Endothelial cell of umbilical vein (primary cell): ENCODE measurements at regions not wholly inside any gene's neighbourhood (a gene's known extent, or its start where the extent isn't known, plus 50 kb on each side); places are given as distances from the start of the nearest gene placed in this dataset.

ENCODE experiments used
- BruUV-seq: library from RNA; stranded (reverse); fragments of 400-500 nt; replicated peaks from 2 replicates; lab custom pipeline; 2021; lab: Mats Ljungman, UMichigan
- CTCF ChIA-PET: fragments of 300-600, 350-600 bp; sonication (Branson Sonifier 250); formaldehyde crosslinking; loops from one replicate; lab custom pipeline; 2021; ENCODE audit warnings: antibody characterized with exemption, inconsistent platforms; lab: Charles Lee
- POLR2A ChIA-PET: fragments of 300-600, 350-600 bp; sonication (Branson Sonifier 250); formaldehyde crosslinking; loops from one replicate; lab custom pipeline; 2021; ENCODE audit warnings: antibody characterized with exemption, inconsistent platforms; lab: Charles Lee
- DNase-seq: peaks from one replicate; pipeline ENCODE4 v3.0.0-alpha.2; 2011; ENCODE audit warnings: low read depth, low spot score
- FAIRE-seq: peaks from 2 replicates; lab custom pipeline; 2011; peaks lifted over from hg19 to GRCh38; lab: Jason Lieb, UNC
- H2AFZ ChIP-seq: 2 replicates; pipeline ENCODE4 v1.6.0; 2012; ENCODE audit warnings: low read depth, low read length, control low read depth, inconsistent platforms
- H3K27ac ChIP-seq: 2 replicates; pipeline ENCODE4 v1.5.1; 2011; ENCODE audit warnings: low read depth, mild to moderate bottlenecking, control low read depth, low read length, moderate library complexity; ENCODE audit not compliant: insufficient read depth
- H3K27me3 ChIP-seq, 2 experiments: 2 replicates each; pipeline versions ENCODE4 v1.6.0 to v1.6.1; 2011; ENCODE audit warnings: low read length in 2 of 2, mixed read lengths in 1 of 2; ENCODE audit not compliant: control insufficient read depth in 2 of 2, insufficient read depth in 2 of 2
- H3K36me3 ChIP-seq, 2 experiments: 2 replicates in 1 of 2; 3 replicates in 1 of 2; pipeline ENCODE4 v1.5.1; 2011; ENCODE audit warnings: low read length in 2 of 2, mild to moderate bottlenecking in 1 of 2, moderate library complexity in 1 of 2; ENCODE audit not compliant: control insufficient read depth in 2 of 2, insufficient read depth in 2 of 2; ENCODE audit errors: extremely low read depth in 1 of 2
- H3K4me1 ChIP-seq: 3 replicates; pipeline ENCODE4 v1.5.1; 2011; ENCODE audit warnings: mild to moderate bottlenecking, low read length; ENCODE audit not compliant: control insufficient read depth, insufficient read depth; ENCODE audit errors: extremely low read depth
- H3K4me2 ChIP-seq: 2 replicates; pipeline ENCODE4 v1.6.1; 2011; ENCODE audit warnings: low read length, control low read depth, mixed read lengths; ENCODE audit not compliant: insufficient read depth
- H3K4me3 ChIP-seq, 3 experiments: fragments of 200-600 bp in 1 of 3; sonication (generic), shearing (Covaris generic) in 1 of 3; replicated peaks in 1 of 3; 2 replicates each; pipeline ENCODE4 v1.5.1; 2011 to 2016; ENCODE audit warnings: control low read depth in 3 of 3, low read length in 3 of 3, mild to moderate bottlenecking in 2 of 3, inconsistent platforms in 1 of 3, low read depth in 1 of 3, moderate library complexity in 1 of 3; ENCODE audit not compliant: insufficient read depth in 1 of 3
- H3K79me2 ChIP-seq: 2 replicates; pipeline ENCODE4 v1.6.0; 2012; ENCODE audit warnings: low read length, inconsistent platforms; ENCODE audit not compliant: control insufficient read depth, insufficient read depth
- H3K9ac ChIP-seq: replicated peaks from 2 replicates; pipeline ENCODE3; 2011; ENCODE audit warnings: low read length, control low read depth; ENCODE audit not compliant: insufficient read depth; ENCODE audit errors: extremely low read depth
- H3K9me1 ChIP-seq: replicated peaks from 3 replicates; pipeline ENCODE4 v1.6.0; 2011; ENCODE audit warnings: mild to moderate bottlenecking, low read length; ENCODE audit not compliant: control insufficient read depth, insufficient read depth; ENCODE audit errors: extremely low read depth
- H3K9me3 ChIP-seq: replicated peaks from 2 replicates; pipeline ENCODE4 v1.5.1; 2012; ENCODE audit warnings: low read length, inconsistent platforms; ENCODE audit not compliant: control insufficient read depth, insufficient read depth
- H4K20me1 ChIP-seq: replicated peaks from 2 replicates; pipeline ENCODE3; 2011; ENCODE audit warnings: mild to moderate bottlenecking, low read length; ENCODE audit not compliant: control insufficient read depth, insufficient read depth; ENCODE audit errors: extremely low read depth
- EZH2 ChIP-seq: IDR thresholded peaks from 2 replicates; pipeline ENCODE4 v1.6.1; 2012; ENCODE audit warnings: borderline replicate concordance, low read depth, mild to moderate bottlenecking, moderate library complexity, low read length, inconsistent platforms; ENCODE audit not compliant: severe bottlenecking
- FOS ChIP-seq: IDR thresholded peaks from 2 replicates; pipeline ENCODE4 v1.6.1; 2011; ENCODE audit warnings: mild to moderate bottlenecking, low read length, moderate library complexity, borderline replicate concordance; ENCODE audit not compliant: insufficient read depth
- GATA2 ChIP-seq: IDR thresholded peaks from 2 replicates; pipeline ENCODE4 v1.7.0; 2011; ENCODE audit warnings: low read depth, mild to moderate bottlenecking, moderate library complexity, mixed read lengths, low read length; ENCODE audit not compliant: insufficient read length, insufficient read depth
- JUN ChIP-seq: IDR thresholded peaks from 2 replicates; pipeline ENCODE4 v1.6.1; 2011; ENCODE audit warnings: borderline replicate concordance, low read depth; ENCODE audit not compliant: insufficient read length, insufficient read depth
- MAX ChIP-seq: IDR thresholded peaks from 2 replicates; pipeline ENCODE4 v1.6.1; 2011; ENCODE audit not compliant: insufficient read depth, insufficient read length
- MYC ChIP-seq: IDR thresholded peaks from one replicate; pipeline ENCODE4 v1.6.1; 2011; ENCODE audit warnings: mild to moderate bottlenecking, low read depth, low read length
- POLR2A ChIP-seq: IDR thresholded peaks from 2 replicates; pipeline ENCODE4 v1.6.1; 2012; ENCODE audit warnings: low read depth, mild to moderate bottlenecking, control low read depth, low read length
- POLR2AphosphoS5 ChIP-seq: IDR thresholded peaks from 2 replicates; pipeline ENCODE4 v1.6.1; 2012; ENCODE audit warnings: low read depth, mild to moderate bottlenecking, control low read depth, low read length, moderate library complexity; ENCODE audit not compliant: insufficient read depth
- dilution Hi-C: fragments of 300-500 bp; cut with MboI; formaldehyde crosslinking; loops from one replicate; pipeline ENCODE4 v1.15.0; 2019; ENCODE audit warnings: low sequenced_read_pairs; ENCODE audit not compliant: extremely low pct_ligation_motif_present
- intact Hi-C: fragments of 100-400 bp; cut with micrococcal nuclease; formaldehyde crosslinking; loops from one replicate; pipeline ENCODE4 v1.10.0; 2022
- TF ChIP-seq, protein P1 (sequence below), 2 donors: IDR thresholded peaks; 1 replicate in 1 of 2; 2 replicates in 1 of 2; pipeline ENCODE4 v1.5.1; 2011; ENCODE audit warnings: low read length in 2 of 2, mild to moderate bottlenecking in 2 of 2, moderate library complexity in 2 of 2, control low read depth in 1 of 2, inconsistent platforms in 1 of 2, low read depth in 1 of 2; ENCODE audit not compliant: insufficient read depth in 1 of 2; ENCODE audit errors: extremely low read depth in 1 of 2

GRCh38 chr12:118709946-118710345 is 271.4 kb upstream of the SRRM4 start:
- no peak overlapping the region for H3K4me2 ChIP-seq
- H2AFZ ChIP-seq, result no peak overlapping the region
- no peaks in the 10 kb centered on the region for H3K4me1 ChIP-seq
- H3K36me3 ChIP-seq, result no peaks in the 10 kb centered on the region
- peaks cover 3% of the 10 kb centered on the region for H3K9me3 ChIP-seq
- intact Hi-C loops, result no loop called here
- ChIA-PET CTCF (no interaction called here), POLR2A (no interaction called here)
- no TSS peak for BruUV-seq
- H3K9ac ChIP-seq, result no peak overlapping the region
- H3K79me2 ChIP-seq, result no peaks in the 10 kb centered on the region
- H3K27me3 ChIP-seq, result no peaks in the 10 kb centered on the region
- no peak overlapping the region for H3K4me3 ChIP-seq
- FAIRE-seq (no peak), DNase-seq (no peak)
- H3K27ac ChIP-seq, result no peak overlapping the region
- dilution Hi-C loops, result no loop called here
- no peaks in the 10 kb centered on the region for H3K9me1 ChIP-seq
- no peak for TF ChIP-seq JUN
- TF ChIP-seq MAX, result no peak
- no peak for TF ChIP-seq FOS
- no peak for TF ChIP-seq POLR2A
- no peak for TF ChIP-seq POLR2AphosphoS5
- TF ChIP-seq MYC, result no peak
- TF ChIP-seq GATA2, result no peak
- TF ChIP-seq, protein P1, sequence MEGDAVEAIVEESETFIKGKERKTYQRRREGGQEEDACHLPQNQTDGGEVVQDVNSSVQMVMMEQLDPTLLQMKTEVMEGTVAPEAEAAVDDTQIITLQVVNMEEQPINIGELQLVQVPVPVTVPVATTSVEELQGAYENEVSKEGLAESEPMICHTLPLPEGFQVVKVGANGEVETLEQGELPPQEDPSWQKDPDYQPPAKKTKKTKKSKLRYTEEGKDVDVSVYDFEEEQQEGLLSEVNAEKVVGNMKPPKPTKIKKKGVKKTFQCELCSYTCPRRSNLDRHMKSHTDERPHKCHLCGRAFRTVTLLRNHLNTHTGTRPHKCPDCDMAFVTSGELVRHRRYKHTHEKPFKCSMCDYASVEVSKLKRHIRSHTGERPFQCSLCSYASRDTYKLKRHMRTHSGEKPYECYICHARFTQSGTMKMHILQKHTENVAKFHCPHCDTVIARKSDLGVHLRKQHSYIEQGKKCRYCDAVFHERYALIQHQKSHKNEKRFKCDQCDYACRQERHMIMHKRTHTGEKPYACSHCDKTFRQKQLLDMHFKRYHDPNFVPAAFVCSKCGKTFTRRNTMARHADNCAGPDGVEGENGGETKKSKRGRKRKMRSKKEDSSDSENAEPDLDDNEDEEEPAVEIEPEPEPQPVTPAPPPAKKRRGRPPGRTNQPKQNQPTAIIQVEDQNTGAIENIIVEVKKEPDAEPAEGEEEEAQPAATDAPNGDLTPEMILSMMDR (IDR thresholded peaks at IDR 0.05; ENCODE audit: extremely low read depth in 1 of 2, insufficient read depth in 1 of 2, low read depth in 1 of 2, low read length in 2 of 2), result no peak
- TF ChIP-seq EZH2, result no peak
- H4K20me1 ChIP-seq, result no peaks in the 10 kb centered on the region
